Bone marrow (tissue), 2 donors: ENCODE measurements at regions not wholly inside any gene's neighbourhood (a gene's known extent, or its start where the extent isn't known, plus 50 kb on each side); places are given as distances from the start of the nearest gene placed in this dataset.
A peak's percentile ranks its signal among the peaks of the same experiment; 100 is the strongest.

ENCODE experiments used
- DNase-seq, 2 donors: peaks; one replicate each; lab custom pipeline; 2025; lab: John Stamatoyannopoulos, UW

GRCh38 chr11:28536504-28537267, 428.5 kb downstream of the METTL15 start:
- no peak for DNase-seq

DNA sequence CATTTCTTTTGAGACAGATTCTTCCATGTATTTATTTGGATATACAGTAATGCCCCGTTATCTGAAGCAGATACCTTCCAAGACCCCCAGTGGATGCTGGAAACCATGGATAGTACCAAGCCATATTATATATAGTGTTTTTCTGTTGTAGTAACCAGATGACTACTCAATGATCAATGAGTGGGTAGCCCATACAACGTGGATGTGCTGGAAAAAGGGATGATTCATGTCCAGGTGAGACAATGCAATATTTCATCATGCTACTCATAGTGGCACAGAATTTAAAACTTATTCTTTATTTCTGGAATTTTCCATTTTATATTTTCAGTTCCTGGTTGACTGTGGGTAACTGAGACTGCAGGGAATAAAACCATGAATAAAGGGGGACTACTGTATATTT, 427.5 kb downstream of the METTL15 start:
- DNase-seq: no peak

GRCh38 chr11:28529540-28530410, 421.6 kb downstream of the METTL15 start:
- DNase-seq: peak in 1 of 2 donors; percentile 1

DNA sequence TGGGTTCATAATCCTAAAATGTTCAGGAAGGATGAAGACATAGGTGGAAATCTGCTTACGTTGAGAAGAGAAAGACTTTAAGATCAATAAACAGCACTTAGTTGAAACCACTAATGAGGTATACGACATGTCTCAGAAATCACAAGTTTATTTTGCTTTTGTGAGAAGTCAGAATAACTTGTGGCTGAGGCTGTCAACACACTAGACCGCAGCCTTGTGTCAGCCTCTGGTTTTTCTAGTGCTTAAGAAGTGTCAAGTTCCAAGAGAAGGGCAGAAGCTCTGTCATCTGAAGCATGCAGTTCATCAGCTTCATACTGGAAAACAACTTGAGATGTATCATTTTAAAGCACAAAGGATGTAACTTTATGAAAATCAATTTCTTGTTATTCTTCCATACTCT, 420.9 kb downstream of the METTL15 start:
- DNase-seq: no peak

DNA sequence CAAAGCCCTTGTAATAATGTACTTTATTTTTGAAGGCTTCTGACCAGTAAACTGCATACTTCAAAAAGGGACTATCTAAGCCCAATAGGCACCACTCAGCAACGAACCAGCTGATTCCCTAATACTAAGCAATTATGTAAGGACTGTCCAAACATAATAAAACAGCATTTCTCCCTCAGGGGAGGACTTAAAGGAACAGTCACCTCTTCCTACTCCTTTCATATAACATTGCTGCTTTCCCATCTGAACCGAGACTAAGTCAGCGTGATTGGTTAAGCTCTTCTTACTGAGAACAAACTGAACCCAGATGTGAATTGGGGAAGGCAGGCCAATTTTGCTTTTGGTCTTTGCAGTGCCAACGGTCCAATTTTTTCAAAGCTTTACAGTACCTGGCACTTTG, 420.0 kb downstream of the METTL15 start:
- DNase-seq: no peak

- no peak for DNase-seq
Observed at GRCh38 chr11:28526406-28526751, 418.2 kb downstream of the METTL15 start.

DNA sequence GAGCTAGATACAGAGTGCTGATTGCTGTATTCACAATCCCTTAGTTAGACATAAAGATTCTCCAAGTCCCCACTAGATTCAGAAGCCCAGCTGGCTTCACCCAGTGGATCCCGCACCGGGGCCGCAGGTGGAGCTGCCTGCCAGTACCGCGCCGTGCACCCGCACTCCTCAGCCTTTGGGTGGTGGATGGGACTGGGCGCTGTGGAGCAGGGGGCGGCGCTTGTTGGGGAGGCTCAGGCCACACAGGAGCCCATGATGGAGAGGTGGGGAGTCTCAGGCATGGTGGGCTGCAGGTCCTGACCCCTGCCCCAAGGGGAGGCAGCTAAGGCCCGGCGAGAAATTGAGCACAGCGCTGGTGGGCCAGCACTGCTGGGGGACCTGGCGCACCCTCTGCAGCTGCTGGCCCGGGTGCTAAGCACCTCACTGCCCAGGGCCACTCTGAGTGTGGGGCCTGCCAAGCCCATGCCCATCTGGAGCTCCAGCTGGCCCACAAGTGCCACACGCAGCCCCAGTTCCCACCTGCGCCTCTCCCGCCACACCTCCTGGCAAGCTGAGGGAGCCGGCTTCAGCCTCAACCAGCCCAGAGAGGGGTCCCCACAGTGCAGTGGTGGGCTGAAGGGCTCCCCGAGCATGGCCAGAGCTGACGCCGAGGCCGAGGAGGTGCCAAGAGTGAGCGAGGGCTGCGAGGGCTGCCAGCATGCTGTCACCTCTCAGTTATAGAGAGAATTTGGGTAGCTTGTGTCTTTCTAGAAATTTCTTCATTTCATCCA, 417.6 kb downstream of the METTL15 start:
- no peak for DNase-seq

DNA sequence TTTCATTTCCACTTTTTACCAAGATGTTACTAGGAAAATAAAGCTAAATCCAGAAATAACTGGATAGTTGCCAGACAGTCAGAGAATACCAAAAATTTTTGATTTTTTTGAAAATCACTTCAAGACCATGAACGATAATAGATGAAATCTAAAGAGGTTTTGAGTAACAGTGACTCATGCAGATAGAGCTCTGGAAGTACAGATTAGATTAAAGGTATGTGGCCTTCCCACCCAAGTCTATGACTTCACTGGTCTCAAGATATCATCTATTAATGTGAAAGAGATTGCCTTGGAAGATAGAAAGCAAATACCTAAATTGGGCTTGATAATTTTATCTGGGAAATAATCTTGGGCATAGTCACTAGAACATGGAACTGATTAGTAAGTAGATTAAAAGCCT, 415.9 kb downstream of the METTL15 start:
- DNase-seq: no peak

- DNase-seq: no peak
Observed at GRCh38 chr11:28521075-28521474, 412.9 kb downstream of the METTL15 start.

GRCh38 chr11:28520291-28520690, 412.1 kb downstream of the METTL15 start:
- no peak for DNase-seq

DNA sequence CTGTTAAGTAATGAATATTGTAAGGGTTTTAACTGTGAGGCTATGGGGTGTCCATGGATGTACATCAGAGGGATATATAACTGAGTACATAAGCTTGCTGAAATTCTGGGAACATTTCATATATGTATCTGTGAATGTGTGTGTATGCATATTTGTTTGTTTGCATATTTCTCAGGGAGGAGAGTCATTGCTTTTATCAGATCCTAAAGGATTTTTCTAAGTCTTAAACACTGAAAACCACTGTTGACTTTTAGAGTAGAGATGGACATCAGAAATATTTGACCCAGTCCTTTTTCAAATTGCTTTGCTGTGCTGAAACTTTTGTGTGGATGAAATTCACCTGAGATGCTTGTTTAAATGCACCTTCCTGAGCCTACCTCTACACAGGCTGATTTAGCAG, 410.6 kb downstream of the METTL15 start:
- DNase-seq: no peak

GRCh38 chr11:28517621-28518020, 409.4 kb downstream of the METTL15 start:
- DNase-seq: no peak

DNA sequence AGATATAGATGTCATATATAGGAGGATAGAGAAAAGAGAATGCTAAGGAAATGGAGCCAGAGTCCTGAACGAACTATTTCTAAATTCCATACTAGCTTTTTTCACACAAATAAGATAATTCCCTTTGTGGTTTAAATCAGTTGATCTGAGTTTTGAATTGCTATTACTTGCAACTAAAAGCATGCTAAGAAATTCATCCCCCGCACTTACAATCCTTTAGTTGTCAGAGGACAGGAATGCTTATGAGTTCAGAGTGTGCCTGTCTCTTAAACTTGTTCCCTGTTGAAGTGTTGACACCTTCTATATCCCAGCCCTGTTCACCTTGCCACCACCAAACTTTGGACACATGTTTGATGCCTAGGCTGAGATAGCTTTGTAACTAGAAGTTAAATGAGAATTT, 406.2 kb downstream of the METTL15 start:
- DNase-seq: no peak

- DNase-seq: no peak
Observed at GRCh38 chr11:28512143-28512756, 404.1 kb downstream of the METTL15 start.

DNA sequence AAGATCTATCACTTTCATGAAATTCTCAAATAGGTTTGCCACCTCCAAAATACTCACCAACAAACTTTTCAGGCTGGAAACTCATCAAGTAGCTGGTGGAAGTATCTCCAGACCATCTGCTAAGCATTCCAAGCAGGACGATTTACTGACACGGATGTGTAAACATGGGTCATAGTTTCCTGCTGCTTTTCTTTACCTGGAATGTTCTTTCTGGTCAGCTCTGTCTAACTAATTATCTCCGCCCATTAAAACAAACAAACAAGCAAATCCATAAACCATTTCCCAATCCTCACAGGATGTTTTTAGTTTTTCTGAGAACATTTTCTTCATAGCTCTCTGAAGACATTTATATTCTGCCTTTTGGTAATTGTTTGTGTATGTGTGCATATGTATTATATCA, 397.0 kb downstream of the METTL15 start:
- DNase-seq: no peak

GRCh38 chr11:28504555-28505110, 396.4 kb downstream of the METTL15 start:
- DNase-seq: no peak

GRCh38 chr11:28495333-28495732, 387.1 kb downstream of the METTL15 start:
- DNase-seq: no peak

- DNase-seq: no peak
Observed at GRCh38 chr11:28491431-28491830, 383.2 kb downstream of the METTL15 start.

GRCh38 chr11:28490773-28491382, 382.7 kb downstream of the METTL15 start:
- no peak for DNase-seq

- DNase-seq: no peak
Observed at GRCh38 chr11:28488336-28488735, 380.1 kb downstream of the METTL15 start.

GRCh38 chr11:28483072-28483867, 375.1 kb downstream of the METTL15 start:
- DNase-seq: no peak
